GM12891 (cell line): ENCODE measurements at regions not wholly inside any gene's neighbourhood (a gene's known extent, or its start where the extent isn't known, plus 50 kb on each side); places are given as distances from the start of the nearest gene placed in this dataset.

ENCODE experiments used
- DNase-seq: peaks from one replicate; pipeline ENCODE4 v3.0.0; 2011; ENCODE audit warnings: low spot score; ENCODE audit not compliant: insufficient read length
- FAIRE-seq: peaks from 2 replicates; lab custom pipeline; 2011; peaks lifted over from hg19 to GRCh38; lab: Jason Lieb, UNC
- PAX5 ChIP-seq: IDR thresholded peaks from 2 replicates; pipeline ENCODE4 v1.6.1; 2011; ENCODE audit warnings: low read length, moderate library complexity, mild to moderate bottlenecking; ENCODE audit not compliant: insufficient read depth, severe bottlenecking
- POLR2A ChIP-seq: IDR thresholded peaks from 2 replicates; pipeline ENCODE4 v1.6.1; 2011; ENCODE audit warnings: low read depth, low read length, control low read depth
- POLR2AphosphoS5 ChIP-seq: IDR thresholded peaks from 2 replicates; pipeline ENCODE4 v1.6.1; 2011; ENCODE audit warnings: low read depth, low read length, control low read depth
- POU2F2 ChIP-seq: IDR thresholded peaks from 2 replicates; pipeline ENCODE4 v1.6.1; 2011; ENCODE audit warnings: low read depth, mild to moderate bottlenecking, control low read depth, low read length, moderate library complexity
- SPI1 ChIP-seq: IDR thresholded peaks from 2 replicates; pipeline ENCODE4 v1.6.1; 2011; ENCODE audit warnings: low read depth, low read length, control low read depth
- TAF1 ChIP-seq: IDR thresholded peaks from 2 replicates; pipeline ENCODE4 v1.6.1; 2011; ENCODE audit warnings: low read depth, low read length, control low read depth

- TF ChIP-seq POU2F2 (no peak), POLR2A (no peak), TAF1 (no peak), POLR2AphosphoS5 (no peak), PAX5 (no peak), SPI1 (no peak)
- DNase-seq (no peak), FAIRE-seq (no peak)
These were observed 532.9 kb downstream of the ANKRD50 start for GRCh38 chr4:124179506-124180186.

- no peak for DNase-seq
- no peak for FAIRE-seq
- TF ChIP-seq POLR2AphosphoS5 (no peak), SPI1 (no peak), TAF1 (no peak), PAX5 (no peak), POU2F2 (no peak), POLR2A (no peak)
These were observed 531.5 kb downstream of the ANKRD50 start for GRCh38 chr4:124181039-124181438.

GRCh38 chr4:124183231-124183630 is 529.3 kb downstream of the ANKRD50 start:
- FAIRE-seq: no peak
- no peak for DNase-seq
- TF ChIP-seq POLR2AphosphoS5: no peak
- TF ChIP-seq SPI1: no peak
- TF ChIP-seq POLR2A: no peak
- no peak for TF ChIP-seq PAX5
- no peak for TF ChIP-seq TAF1
- no peak for TF ChIP-seq POU2F2

- TF ChIP-seq POLR2AphosphoS5 (no peak), POU2F2 (no peak), PAX5 (no peak), TAF1 (no peak), POLR2A (no peak), SPI1 (no peak)
- DNase-seq: no peak
- no peak for FAIRE-seq
These were observed 528.6 kb downstream of the ANKRD50 start for GRCh38 chr4:124183926-124184325.

- TF ChIP-seq POLR2A (no peak), PAX5 (no peak), POU2F2 (no peak), SPI1 (no peak), POLR2AphosphoS5 (no peak), TAF1 (no peak)
- DNase-seq: no peak
- no peak for FAIRE-seq
These were observed 527.7 kb downstream of the ANKRD50 start for GRCh38 chr4:124184792-124185191.

- FAIRE-seq (no peak), DNase-seq (no peak)
- TF ChIP-seq POLR2AphosphoS5: no peak
- no peak for TF ChIP-seq POU2F2
- TF ChIP-seq POLR2A: no peak
- no peak for TF ChIP-seq SPI1
- no peak for TF ChIP-seq PAX5
- no peak for TF ChIP-seq TAF1
These were observed 523.9 kb downstream of the ANKRD50 start for GRCh38 chr4:124188595-124188994.

GRCh38 chr4:124189545-124189944 is 523.0 kb downstream of the ANKRD50 start:
- no peak for FAIRE-seq

GRCh38 chr4:124191329-124191728 is 521.2 kb downstream of the ANKRD50 start:
- TF ChIP-seq TAF1: no peak
- no peak for TF ChIP-seq POU2F2
- TF ChIP-seq PAX5: no peak
- no peak for TF ChIP-seq SPI1
- TF ChIP-seq POLR2AphosphoS5: no peak
- no peak for TF ChIP-seq POLR2A
- FAIRE-seq (no peak), DNase-seq (no peak)

More at GRCh38 chr4:124189545-124189944, 523.0 kb downstream of the ANKRD50 start:
- TF ChIP-seq POU2F2 (no peak), POLR2AphosphoS5 (no peak), TAF1 (no peak), POLR2A (no peak), SPI1 (no peak)
- no peak for DNase-seq

GRCh38 chr4:124192544-124192943 is 520.0 kb downstream of the ANKRD50 start:
- TF ChIP-seq POU2F2 (no peak), POLR2AphosphoS5 (no peak), PAX5 (no peak), SPI1 (no peak), TAF1 (no peak), POLR2A (no peak)
- FAIRE-seq (no peak), DNase-seq (no peak)

- DNase-seq (no peak), FAIRE-seq (no peak)
- TF ChIP-seq POLR2A (no peak), PAX5 (no peak), TAF1 (no peak), SPI1 (no peak), POLR2AphosphoS5 (no peak), POU2F2 (no peak)
These were observed 513.3 kb downstream of the ANKRD50 start for GRCh38 chr4:124199185-124199584.
